HepG2 (cell line): ENCODE measurements at regions not wholly inside any gene's neighbourhood (a gene's known extent, or its start where the extent isn't known, plus 50 kb on each side); places are given as distances from the start of the nearest gene placed in this dataset.
A peak's percentile ranks its signal among the peaks of the same experiment; 100 is the strongest.
"Not testable (repeated sequence)": the region's sequence is repeated elsewhere in the genome, so short reads cannot be mapped to it uniquely, and the experiment has no call there.

Experiments used
- ATAC-seq: fragments of 200-7000 bp; cut with Tn5 transposase; 3 replicates; pipeline ENCODE4 v1.9.1; 2020; ENCODE audit warnings: mild to moderate bottlenecking, moderate library complexity
- BruUV-seq: library from RNA; stranded (reverse); fragments of 400-500 nt; replicated peaks from 2 replicates; lab custom pipeline; 2021; lab: Mats Ljungman, UMichigan
- CTCF ChIA-PET: fragments of 300-600 bp; formaldehyde crosslinking; extraction: SDS; loops from one replicate; lab custom pipeline; 2021; ENCODE audit warnings: low total read pairs, inconsistent platforms, low intra/inter-chr PET ratio; lab: Yijun Ruan, JAX
- POLR2A ChIA-PET: fragments of 350-600 bp; sonication (Branson Sonifier 250); formaldehyde crosslinking; loops from one replicate; lab custom pipeline; 2020; ENCODE audit warnings: antibody characterized with exemption, inconsistent platforms; lab: Yijun Ruan, JAX
- DNase-seq: peaks from one replicate; pipeline ENCODE4 v3.0.0-alpha.2; 2015; ENCODE audit warnings: low spot score
- FAIRE-seq: peaks from 3 replicates; lab custom pipeline; 2011; peaks lifted over from hg19 to GRCh38; lab: Jason Lieb, UNC
- H2AFZ ChIP-seq: one replicate; pipeline ENCODE4 v1.6.1; 2011; ENCODE audit warnings: low read length, inconsistent platforms
- H3K27ac ChIP-seq: fragments of 300-600 bp; 3 replicates; pipeline ENCODE4 v1.8.0; 2011; ENCODE audit warnings: mixed run types, mild to moderate bottlenecking, mixed read lengths, low read length, inconsistent platforms; ENCODE audit not compliant: insufficient read depth; ENCODE audit errors: extremely low read length
- H3K27me3 ChIP-seq, 2 experiments: fragments of 200-600 bp in 1 of 2; 2 replicates in 1 of 2; 3 replicates in 1 of 2; pipeline versions ENCODE4 v1.6.0 to v1.8.0; 2011; ENCODE audit warnings: low read length in 2 of 2, mild to moderate bottlenecking in 2 of 2, moderate library complexity in 2 of 2, inconsistent platforms in 1 of 2; ENCODE audit not compliant: insufficient read depth in 2 of 2, control insufficient read depth in 1 of 2
- H3K36me3 ChIP-seq, 2 experiments: fragments of 200-600 bp in 1 of 2; replicated peaks in 1 of 2; 2 replicates in 1 of 2; 3 replicates in 1 of 2; pipeline versions ENCODE4 v1.5.1 to v1.8.0; 2011; ENCODE audit warnings: low read length in 2 of 2, inconsistent platforms in 1 of 2; ENCODE audit not compliant: insufficient read depth in 2 of 2, control insufficient read depth in 1 of 2
- H3K4me1 ChIP-seq: 2 replicates; pipeline ENCODE4 v1.5.1; 2012; ENCODE audit warnings: low read length, inconsistent platforms; ENCODE audit not compliant: insufficient read depth
- H3K4me2 ChIP-seq: 2 replicates; pipeline ENCODE4 v1.6.0; 2011; ENCODE audit warnings: low read depth, low read length, inconsistent platforms
- H3K4me3 ChIP-seq, 3 experiments: fragments of 200-600 bp in 1 of 3; sonication (generic), shearing (Covaris generic) in 1 of 3; replicated peaks in 1 of 3; 2 replicates each; pipeline ENCODE4 v1.5.1; 2011 to 2016; ENCODE audit warnings: low read length in 3 of 3, inconsistent platforms in 2 of 3, low read depth in 2 of 3, mild to moderate bottlenecking in 2 of 3, control low read depth in 1 of 3, mixed read lengths in 1 of 3; ENCODE audit not compliant: insufficient read depth in 1 of 3
- H3K79me2 ChIP-seq: one replicate; pipeline ENCODE4 v1.6.1; 2011; ENCODE audit warnings: low read length, inconsistent platforms; ENCODE audit not compliant: insufficient read depth
- H3K9ac ChIP-seq: 2 replicates; pipeline ENCODE4 v1.6.0; 2011; ENCODE audit warnings: mild to moderate bottlenecking, low read depth, low read length, inconsistent platforms; ENCODE audit not compliant: insufficient read depth
- H3K9me3 ChIP-seq: 2 replicates; pipeline ENCODE4 v1.5.1; 2012; ENCODE audit warnings: mild to moderate bottlenecking, low read length
- H4K20me1 ChIP-seq: 2 replicates; pipeline ENCODE4 v1.6.0; 2011; ENCODE audit warnings: inconsistent platforms, mild to moderate bottlenecking, low read length, moderate library complexity; ENCODE audit not compliant: insufficient read depth
- CREB1 ChIP-seq, 2 experiments: fragments of 450-650 bp in 1 of 2; IDR thresholded peaks; 2 replicates each; pipeline ENCODE4 v1.6.1; 2016 to 2017; ENCODE audit warnings: control low read depth in 1 of 2, mild to moderate bottlenecking in 1 of 2, missing compliant biosample characterization in 1 of 2, missing genetic modification characterization in 1 of 2
- FOXM1 ChIP-seq: sonication (generic); formaldehyde crosslinking; IDR thresholded peaks from 2 replicates; pipeline ENCODE4 v1.5.0; 2020; ENCODE audit warnings: missing genetic modification reagents
- TAF15 ChIP-seq: fragments of 200-400 bp; formaldehyde crosslinking; IDR thresholded peaks from one replicate; pipeline ENCODE4 v1.6.1; 2018; ENCODE audit warnings: mild to moderate bottlenecking, low read depth, low read length; ENCODE audit not compliant: poor library complexity, severe bottlenecking
- U2AF1 ChIP-seq: fragments of 200-400 bp; formaldehyde crosslinking; optimal IDR thresholded peaks from 2 replicates; pipeline ENCODE3; 2017; ENCODE audit warnings: mild to moderate bottlenecking, low read depth, low read length
- ZEB1 ChIP-seq: IDR thresholded peaks from 2 replicates; pipeline ENCODE4 v1.6.1; 2012; ENCODE audit warnings: mild to moderate bottlenecking, low read depth, inconsistent platforms; ENCODE audit not compliant: insufficient replicate concordance
- WGBS: methylation state at CpG from one replicate; pipeline ENCODE4 v1.1.6; 2017; ENCODE audit warnings: low lambda C conversion rate; 5-methylcytosine and 5-hydroxymethylcytosine counted together
- in situ Hi-C: cut with HindIII; loops from 2 replicates; pipeline ENCODE4 v1.10.0; 2017; ENCODE audit warnings: low pct_unique_long_range_greater_than_20kb; ENCODE audit not compliant: extremely low pct_ligation_motif_present
- intact Hi-C: fragments of 100-400 bp; cut with micrococcal nuclease; formaldehyde crosslinking; loops from one replicate; pipeline ENCODE4 v1.10.0; 2022; ENCODE audit not compliant: unreplicated experiment
- TF ChIP-seq, protein P1 (sequence below): IDR thresholded peaks from 2 replicates; pipeline ENCODE4 v1.6.1; 2016; ENCODE audit warnings: missing compliant biosample characterization, missing genetic modification reagents, borderline replicate concordance
- TF ChIP-seq, protein P2 (sequence below): sonication (generic); formaldehyde crosslinking; IDR thresholded peaks from 2 replicates; pipeline ENCODE4 v1.4.0; 2020; ENCODE audit warnings: missing genetic modification reagents, borderline replicate concordance

GRCh38 chr12:126944684-126945083 lies 1322.3 kb upstream of the TMEM132C start (continued):
- TF ChIP-seq, protein P1, sequence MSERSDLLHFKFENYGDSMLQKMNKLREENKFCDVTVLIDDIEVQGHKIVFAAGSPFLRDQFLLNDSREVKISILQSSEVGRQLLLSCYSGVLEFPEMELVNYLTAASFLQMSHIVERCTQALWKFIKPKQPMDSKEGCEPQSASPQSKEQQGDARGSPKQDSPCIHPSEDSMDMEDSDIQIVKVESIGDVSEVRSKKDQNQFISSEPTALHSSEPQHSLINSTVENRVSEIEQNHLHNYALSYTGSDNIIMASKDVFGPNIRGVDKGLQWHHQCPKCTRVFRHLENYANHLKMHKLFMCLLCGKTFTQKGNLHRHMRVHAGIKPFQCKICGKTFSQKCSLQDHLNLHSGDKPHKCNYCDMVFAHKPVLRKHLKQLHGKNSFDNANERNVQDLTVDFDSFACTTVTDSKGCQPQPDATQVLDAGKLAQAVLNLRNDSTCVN (CRISPR knock-in tag), result no peak
- TF ChIP-seq FOXM1 (CRISPR knock-in tag) (no peak), ZEB1 (no peak), TAF15 (no peak), U2AF1 (no peak)
- TF ChIP-seq, protein P2, sequence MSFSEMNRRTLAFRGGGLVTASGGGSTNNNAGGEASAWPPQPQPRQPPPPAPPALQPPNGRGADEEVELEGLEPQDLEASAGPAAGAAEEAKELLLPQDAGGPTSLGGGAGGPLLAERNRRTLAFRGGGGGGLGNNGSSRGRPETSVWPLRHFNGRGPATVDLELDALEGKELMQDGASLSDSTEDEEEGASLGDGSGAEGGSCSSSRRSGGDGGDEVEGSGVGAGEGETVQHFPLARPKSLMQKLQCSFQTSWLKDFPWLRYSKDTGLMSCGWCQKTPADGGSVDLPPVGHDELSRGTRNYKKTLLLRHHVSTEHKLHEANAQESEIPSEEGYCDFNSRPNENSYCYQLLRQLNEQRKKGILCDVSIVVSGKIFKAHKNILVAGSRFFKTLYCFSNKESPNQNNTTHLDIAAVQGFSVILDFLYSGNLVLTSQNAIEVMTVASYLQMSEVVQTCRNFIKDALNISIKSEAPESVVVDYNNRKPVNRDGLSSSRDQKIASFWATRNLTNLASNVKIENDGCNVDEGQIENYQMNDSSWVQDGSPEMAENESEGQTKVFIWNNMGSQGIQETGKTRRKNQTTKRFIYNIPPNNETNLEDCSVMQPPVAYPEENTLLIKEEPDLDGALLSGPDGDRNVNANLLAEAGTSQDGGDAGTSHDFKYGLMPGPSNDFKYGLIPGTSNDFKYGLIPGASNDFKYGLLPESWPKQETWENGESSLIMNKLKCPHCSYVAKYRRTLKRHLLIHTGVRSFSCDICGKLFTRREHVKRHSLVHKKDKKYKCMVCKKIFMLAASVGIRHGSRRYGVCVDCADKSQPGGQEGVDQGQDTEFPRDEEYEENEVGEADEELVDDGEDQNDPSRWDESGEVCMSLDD (CRISPR knock-in tag), result no peak

GRCh38 chr12:126946958-126947357 lies 1320.0 kb upstream of the TMEM132C start:
- CTCF ChIA-PET; POLR2A ChIA-PET; H3K36me3 ChIP-seq; H3K4me1 ChIP-seq; in situ Hi-C loops; H3K79me2 ChIP-seq; H3K27me3 ChIP-seq; H2AFZ ChIP-seq; BruUV-seq; FAIRE-seq; DNase-seq; intact Hi-C loops; H3K4me3 ChIP-seq; H4K20me1 ChIP-seq; H3K27ac ChIP-seq; H3K9ac ChIP-seq; ATAC-seq; H3K4me2 ChIP-seq; TF ChIP-seq CREB1 (CRISPR knock-in tag; IDR thresholded peaks at IDR 0.05): not testable (repeated sequence)
- WGBS, result 8% methylated on average over 7 of the region's 7 CpGs
- 0 out of 2 replicates have a peak, but pooled peaks have one; percentile 13 for TF ChIP-seq CREB1 (IDR thresholded peaks at IDR 0.05)
- H3K9me3 ChIP-seq, result peaks cover 77% of the 10 kb centered on the region
